ENCODE measurements at regions not wholly inside any gene's neighbourhood (a gene's known extent, or its start where the extent isn't known, plus 50 kb on each side); places are given as distances from the start of the nearest gene placed in this dataset.

- ChIA-PET CTCF (no interaction called here), POLR2A (no interaction called here)
These were observed 674.2 kb upstream of the ARGLU1 start for GRCh38 chr13:107242138-107242537.

DNA sequence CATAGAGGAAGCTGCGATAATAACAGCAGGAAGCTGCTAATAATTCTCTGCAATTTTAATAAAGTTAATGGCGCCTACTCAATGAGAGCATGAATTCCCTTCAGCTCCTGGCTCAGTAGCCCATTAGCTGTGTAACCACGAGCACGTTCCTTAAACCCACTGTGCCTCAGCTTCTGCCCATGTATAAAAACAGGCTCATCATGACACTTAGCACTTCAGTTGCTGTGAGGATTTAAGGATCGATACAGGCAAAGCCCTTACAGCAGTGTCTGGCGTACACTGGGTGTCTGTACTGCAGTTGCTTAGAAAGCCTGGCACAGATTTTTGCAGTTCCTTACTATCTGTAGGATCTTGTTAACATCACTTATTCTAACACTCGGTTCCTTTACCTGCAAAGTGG, 673.4 kb upstream of the ARGLU1 start:
- CTCF ChIA-PET: no interaction called here
- POLR2A ChIA-PET: no interaction called here

DNA sequence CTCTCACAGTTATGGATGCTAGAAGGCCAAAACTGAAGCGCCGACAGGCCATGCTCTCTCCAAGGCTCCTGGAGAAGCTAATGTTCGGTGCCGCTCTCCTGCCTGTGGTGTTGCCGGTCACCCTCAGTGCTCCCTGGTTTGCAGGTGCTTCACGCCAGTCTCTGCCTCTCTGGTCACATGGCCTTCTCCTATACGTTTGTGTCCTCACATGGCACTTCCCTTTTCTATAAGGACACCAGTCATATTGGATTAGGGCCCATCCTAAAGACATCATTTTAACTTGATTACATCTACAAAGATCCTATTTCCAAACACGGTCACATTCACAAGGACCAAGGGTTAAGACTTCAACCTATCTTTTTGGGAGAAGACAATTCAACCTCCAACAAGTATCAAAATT, 671.3 kb upstream of the ARGLU1 start:
- CTCF ChIA-PET: no interaction called here
- POLR2A ChIA-PET: no interaction called here

DNA sequence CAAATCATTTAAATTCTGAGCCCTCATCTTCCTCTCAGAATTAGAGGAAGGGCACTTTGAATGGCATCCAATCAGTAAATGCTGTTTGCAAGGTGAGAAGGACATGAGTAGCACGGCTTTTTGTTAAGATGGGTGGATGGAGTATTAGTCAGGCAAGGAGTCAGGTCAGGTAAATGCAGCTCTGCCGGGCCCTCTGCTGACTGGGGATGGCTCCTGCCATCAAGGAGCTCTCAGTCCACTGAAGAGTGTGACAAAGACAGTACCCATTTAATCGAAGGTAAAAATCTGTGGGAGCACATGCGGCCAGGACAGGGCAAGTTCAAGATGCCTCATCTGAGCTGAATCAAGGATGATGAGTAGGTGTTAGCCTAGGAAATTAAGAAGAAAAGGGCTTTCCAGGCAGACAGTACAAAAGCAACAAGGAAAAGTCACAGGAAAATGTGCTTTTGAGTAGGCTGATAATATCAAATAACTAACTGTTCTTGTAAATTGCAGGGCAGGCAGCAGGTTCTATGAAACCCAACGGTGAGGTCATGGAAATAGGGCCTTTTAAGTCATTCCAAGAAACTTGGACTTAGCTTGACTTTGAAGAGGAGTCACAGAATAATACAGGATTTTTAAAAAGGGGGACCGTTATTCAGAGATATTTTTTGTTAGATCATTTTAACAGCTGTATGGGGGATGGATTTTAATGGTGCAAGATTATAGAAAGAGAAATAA, 670.5 kb upstream of the ARGLU1 start:
- ChIA-PET POLR2A (no interaction called here), CTCF (no interaction called here)

DNA sequence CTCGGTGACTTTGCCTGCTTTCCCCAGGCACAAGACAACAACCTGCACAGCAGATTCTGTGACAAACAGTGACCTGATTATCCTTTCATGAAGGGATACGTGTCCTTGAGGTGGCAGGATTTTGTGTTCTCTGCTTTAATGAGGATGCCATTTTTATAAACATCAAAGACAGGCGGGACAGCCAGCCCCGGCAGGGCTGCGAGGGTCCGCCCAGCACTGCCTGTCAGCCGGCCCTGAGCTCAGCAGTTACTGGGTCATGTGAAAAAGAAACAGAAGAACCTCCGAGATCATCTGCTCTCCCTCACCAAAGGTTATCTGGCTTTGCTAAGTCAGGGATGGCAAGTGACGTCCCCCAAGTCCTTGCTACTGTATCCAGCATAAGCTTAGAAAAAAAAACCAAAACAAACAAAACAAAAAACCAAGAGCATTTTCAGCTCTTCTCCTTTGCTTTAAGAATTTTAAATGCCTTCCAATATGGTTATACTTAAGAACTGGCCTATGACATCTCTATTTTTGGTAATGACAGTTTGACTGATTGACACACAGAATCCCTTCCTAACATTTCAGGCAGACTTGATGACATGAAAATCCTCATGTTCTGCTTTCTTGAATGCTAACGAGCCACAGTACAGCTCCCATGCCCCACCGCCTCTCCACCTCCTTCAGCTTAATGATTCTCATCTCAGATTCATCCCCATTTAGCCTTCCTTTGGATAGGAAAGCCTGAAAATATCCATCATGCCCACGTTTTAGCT, 666.6 kb upstream of the ARGLU1 start:
- ChIA-PET CTCF (no interaction called here), POLR2A (no interaction called here)

- CTCF ChIA-PET: no interaction called here
- POLR2A ChIA-PET: no interaction called here
These were observed 665.6 kb upstream of the ARGLU1 start for GRCh38 chr13:107233541-107233940.

DNA sequence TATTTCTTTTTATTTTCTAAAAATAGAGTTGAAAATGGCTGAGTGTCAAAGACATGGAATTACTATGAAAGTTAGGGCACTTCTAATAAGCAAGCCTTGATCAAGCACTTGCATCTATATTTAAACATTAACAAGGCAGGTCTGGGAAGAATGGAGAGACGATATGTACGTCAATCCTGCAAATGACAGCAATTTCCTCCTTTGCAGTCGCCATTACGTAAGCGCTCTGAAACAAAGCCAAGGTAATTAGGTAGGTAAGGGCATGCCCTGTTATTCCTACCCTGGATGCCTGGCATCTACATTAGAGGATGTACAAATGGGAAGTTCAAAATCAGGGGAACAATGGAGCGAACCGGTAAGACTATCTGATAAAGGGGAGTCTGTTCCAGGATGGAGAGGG, 664.0 kb upstream of the ARGLU1 start:
- ChIA-PET POLR2A (no interaction called here), CTCF (no interaction called here)

- POLR2A ChIA-PET: no interaction called here
- CTCF ChIA-PET: no interaction called here
These were observed 655.9 kb upstream of the ARGLU1 start for GRCh38 chr13:107223867-107224266.

DNA sequence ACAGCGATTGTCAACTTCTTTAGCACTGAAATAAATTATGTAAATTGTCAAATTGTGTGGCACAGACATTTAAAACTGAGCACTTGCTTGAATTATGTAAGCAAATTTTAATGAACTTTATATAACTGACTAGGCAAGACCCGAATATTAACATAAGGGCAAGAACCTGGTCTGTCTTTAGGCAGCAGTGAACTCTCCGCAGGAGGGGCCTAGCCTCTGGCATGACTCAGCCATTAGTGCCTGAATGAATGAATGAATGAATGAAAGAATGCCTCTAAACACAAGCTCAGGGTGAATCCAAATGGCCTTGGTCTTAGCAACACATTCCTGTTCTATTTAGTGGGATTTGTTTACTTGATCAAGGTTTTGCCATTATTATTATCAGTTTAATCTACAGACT, 654.7 kb upstream of the ARGLU1 start:
- ChIA-PET POLR2A (no interaction called here), CTCF (no interaction called here)

- ChIA-PET POLR2A (no interaction called here), CTCF (no interaction called here)
These were observed 652.3 kb upstream of the ARGLU1 start for GRCh38 chr13:107220245-107220644.

GRCh38 chr13:107217251-107217650, 649.3 kb upstream of the ARGLU1 start:
- ChIA-PET POLR2A (no interaction called here), CTCF (no interaction called here)

DNA sequence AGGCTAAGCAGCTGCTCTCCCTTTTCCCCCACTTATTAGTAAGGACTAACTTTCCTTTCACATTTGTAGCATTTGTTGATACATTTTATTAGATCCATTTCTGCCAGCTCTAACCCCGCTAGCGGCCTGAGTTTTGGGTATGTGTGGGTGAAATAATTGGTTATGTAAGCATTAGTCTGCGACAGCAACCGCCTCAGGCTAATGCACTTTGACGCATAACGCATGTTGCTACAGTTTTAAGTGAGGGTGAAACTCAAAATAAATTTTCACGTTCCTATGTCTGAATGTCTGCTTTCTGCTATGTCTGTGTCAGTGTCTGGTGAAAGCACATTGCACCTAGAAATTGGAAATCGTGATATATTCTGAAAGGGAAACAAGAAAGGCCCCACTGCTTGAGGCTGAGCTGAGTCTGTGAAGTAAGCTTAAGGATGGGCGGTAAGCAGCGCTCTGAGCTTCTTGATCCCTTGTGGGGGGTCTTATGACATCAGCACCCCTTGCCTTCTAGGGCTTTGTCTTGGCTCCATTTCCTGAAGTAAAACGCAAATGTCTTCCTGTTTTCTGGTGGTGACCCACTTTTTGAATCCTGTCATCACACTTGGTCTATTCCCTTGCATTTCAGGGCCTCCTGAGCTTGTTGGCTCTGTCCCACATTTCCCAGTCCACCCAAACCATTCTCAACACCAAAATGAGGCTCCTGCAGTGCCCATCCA, 648.3 kb upstream of the ARGLU1 start:
- ChIA-PET CTCF (no interaction called here), POLR2A (no interaction called here)

DNA sequence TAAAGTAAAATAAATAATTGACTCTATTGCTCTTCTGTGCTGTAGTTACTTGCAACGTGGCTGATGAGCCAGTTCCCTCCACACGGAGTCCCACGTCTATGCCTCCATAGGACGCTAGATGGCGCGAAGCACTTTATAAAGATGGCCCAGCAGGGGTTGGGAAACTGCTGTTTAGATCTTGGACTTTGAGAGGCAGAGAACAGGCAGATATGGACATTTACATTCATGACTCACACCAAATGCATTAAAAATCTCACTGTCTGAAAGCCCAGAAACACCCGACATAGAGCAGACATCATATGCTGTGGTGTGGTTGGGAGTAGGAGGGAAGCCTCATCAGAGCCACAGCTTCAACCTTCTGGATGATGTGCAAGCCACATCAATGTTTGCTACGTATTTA, 643.1 kb upstream of the ARGLU1 start:
- CTCF ChIA-PET: no interaction called here
- POLR2A ChIA-PET: no interaction called here

GRCh38 chr13:107210723-107211030, 642.7 kb upstream of the ARGLU1 start:
- ChIA-PET CTCF (no interaction called here), POLR2A (no interaction called here)

- ChIA-PET POLR2A (no interaction called here), CTCF (no interaction called here)
These were observed 642.1 kb upstream of the ARGLU1 start for GRCh38 chr13:107209824-107210722.

GRCh38 chr13:107208889-107209288, 641.0 kb upstream of the ARGLU1 start:
- CTCF ChIA-PET: interaction anchor here (0.7 kb wide), 1 partner anchor 1403 kb away, joined by 3 read pairs; no protein-coding TSS in a partner anchor

DNA sequence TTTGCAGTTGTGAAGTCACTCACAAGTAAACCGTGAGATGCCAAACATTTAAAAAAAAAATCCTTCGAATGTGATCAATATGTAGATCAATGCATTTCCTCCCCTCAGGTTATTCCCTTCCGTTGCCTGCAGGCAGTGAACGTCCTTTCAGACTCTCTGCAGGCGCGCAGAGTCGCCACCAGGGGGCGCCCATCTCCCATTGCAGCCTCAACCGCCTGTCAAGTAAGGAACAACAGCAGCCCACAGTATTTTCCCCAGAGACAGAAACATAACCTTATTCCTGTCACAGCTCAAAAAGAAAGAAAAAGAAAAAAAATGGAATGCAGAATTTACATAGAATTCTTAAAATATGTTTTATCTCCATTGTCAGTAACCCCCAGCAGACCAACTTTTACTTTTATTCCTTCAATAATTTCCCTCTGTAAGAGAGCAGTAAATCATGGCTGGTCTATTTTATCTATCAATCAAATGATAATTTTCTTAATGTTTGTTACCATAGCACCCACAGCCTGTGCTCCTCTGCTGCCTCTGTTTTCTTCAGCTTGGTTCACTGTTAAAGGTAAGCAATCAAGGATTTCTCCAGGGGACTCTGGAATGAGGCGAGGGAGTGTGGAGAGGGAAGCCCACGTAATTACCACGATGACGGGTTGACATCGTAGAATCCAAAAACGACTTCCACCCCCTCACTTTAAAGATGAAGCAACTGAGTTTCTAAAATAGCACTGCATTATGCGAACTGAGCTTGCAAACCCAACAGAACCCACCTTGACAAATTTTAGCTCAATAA, 637.6 kb upstream of the ARGLU1 start:
- CTCF ChIA-PET: no interaction called here
- POLR2A ChIA-PET: no interaction called here

More at GRCh38 chr13:107208889-107209288, 641.0 kb upstream of the ARGLU1 start:
- POLR2A ChIA-PET: no interaction called here

GRCh38 chr13:107203146-107203847, 635.4 kb upstream of the ARGLU1 start:
- CTCF ChIA-PET: no interaction called here
- POLR2A ChIA-PET: no interaction called here

- POLR2A ChIA-PET: no interaction called here
- CTCF ChIA-PET: no interaction called here
These were observed 634.6 kb upstream of the ARGLU1 start for GRCh38 chr13:107202371-107203023.
